ENCODE measurements at regions not wholly inside any gene's neighbourhood (a gene's known extent, or its start where the extent isn't known, plus 50 kb on each side); places are given as distances from the start of the nearest gene placed in this dataset.
"Not testable (repeated sequence)": the region's sequence is repeated elsewhere in the genome, so short reads cannot be mapped to it uniquely, and the experiment has no call there.

GRCh38 chr1:189597083-189597482 lies 880.6 kb downstream of the BRINP3 start:
- intact Hi-C loops (cut with micrococcal nuclease), result no loop called here

- intact Hi-C loops (cut with micrococcal nuclease), result no loop called here
Observed at GRCh38 chr1:189605226-189605625, 872.4 kb downstream of the BRINP3 start.

- intact Hi-C loops (cut with micrococcal nuclease), result no loop called here
Observed at GRCh38 chr1:189606047-189606446, 871.6 kb downstream of the BRINP3 start.

- intact Hi-C loops (cut with micrococcal nuclease), result no loop called here
Observed at GRCh38 chr1:189606795-189607476, 870.7 kb downstream of the BRINP3 start.

- intact Hi-C loops (cut with micrococcal nuclease), result no loop called here
Observed at GRCh38 chr1:189607477-189608096, 870.1 kb downstream of the BRINP3 start.

GRCh38 chr1:189609167-189609566 lies 868.5 kb downstream of the BRINP3 start:
- intact Hi-C loops (cut with micrococcal nuclease), result no loop called here

GRCh38 chr1:189616893-189617292 lies 860.8 kb downstream of the BRINP3 start:
- intact Hi-C loops (cut with micrococcal nuclease), result no loop called here

GRCh38 chr1:189619682-189620332 lies 857.9 kb downstream of the BRINP3 start:
- intact Hi-C loops (cut with micrococcal nuclease), result no loop called here

GRCh38 chr1:189620471-189620870 lies 857.2 kb downstream of the BRINP3 start:
- intact Hi-C loops (cut with micrococcal nuclease), result no loop called here

- intact Hi-C loops (cut with micrococcal nuclease), result no loop called here
Observed at GRCh38 chr1:189623336-189623735, 854.3 kb downstream of the BRINP3 start.

GRCh38 chr1:189627427-189627826 lies 850.2 kb downstream of the BRINP3 start:
- intact Hi-C loops (cut with micrococcal nuclease), result no loop called here

- intact Hi-C loops (cut with micrococcal nuclease), result no loop called here
Observed at GRCh38 chr1:189628857-189629256, 848.8 kb downstream of the BRINP3 start.

GRCh38 chr1:189633658-189634057 lies 844.0 kb downstream of the BRINP3 start:
- intact Hi-C loops (cut with micrococcal nuclease), result no loop called here

- intact Hi-C loops (cut with micrococcal nuclease), result no loop called here
Observed at GRCh38 chr1:189637041-189637440, 840.6 kb downstream of the BRINP3 start.

GRCh38 chr1:189644156-189644555 lies 833.5 kb downstream of the BRINP3 start:
- intact Hi-C loops (cut with micrococcal nuclease), result not testable (repeated sequence)

- intact Hi-C loops (cut with micrococcal nuclease), result no loop called here
Observed at GRCh38 chr1:189644970-189645369, 832.7 kb downstream of the BRINP3 start.

GRCh38 chr1:189646066-189646465 lies 831.6 kb downstream of the BRINP3 start:
- intact Hi-C loops (cut with micrococcal nuclease), result no loop called here

- intact Hi-C loops (cut with micrococcal nuclease), result no loop called here
Observed at GRCh38 chr1:189654906-189655305, 822.8 kb downstream of the BRINP3 start.

- intact Hi-C loops (cut with micrococcal nuclease), result no loop called here
Observed at GRCh38 chr1:189656628-189657530, 820.8 kb downstream of the BRINP3 start.

- intact Hi-C loops (cut with micrococcal nuclease), result no loop called here
Observed at GRCh38 chr1:189657715-189658114, 819.9 kb downstream of the BRINP3 start.

- intact Hi-C loops (cut with micrococcal nuclease), result no loop called here
Observed at GRCh38 chr1:189658381-189658780, 819.3 kb downstream of the BRINP3 start.

- intact Hi-C loops (cut with micrococcal nuclease), result no loop called here
Observed at GRCh38 chr1:189659731-189660130, 817.9 kb downstream of the BRINP3 start.
